Activated CD8-positive, alpha-beta memory T cell treated with anti-CD3 and anti-CD28 coated beads, Interleukin-2, amount 50 U/mL, for 1 hour (primary cell): ENCODE measurements at regions not wholly inside any gene's neighbourhood (a gene's known extent, or its start where the extent isn't known, plus 50 kb on each side); places are given as distances from the start of the nearest gene placed in this dataset.

Experiments
- DNase-seq: peaks from one replicate; pipeline ENCODE4 v3.0.0-alpha.2; 2020; ENCODE audit errors: extremely low read depth

- DNase-seq, result no peak
Measured at GRCh38 chr11:80610516-80610915, 1169.7 kb upstream of the TENM4 start.

GRCh38 chr11:80603472-80603871 is 1162.6 kb upstream of the TENM4 start:
- no peak for DNase-seq

GRCh38 chr11:80598905-80599304 is 1158.1 kb upstream of the TENM4 start:
- DNase-seq, result no peak

GRCh38 chr11:80596291-80596810 is 1155.5 kb upstream of the TENM4 start:
- DNase-seq, result no peak

GRCh38 chr11:80595011-80595410 is 1154.2 kb upstream of the TENM4 start:
- DNase-seq, result no peak

- no peak for DNase-seq
Measured at GRCh38 chr11:80593648-80594374, 1153.0 kb upstream of the TENM4 start.

- DNase-seq, result no peak
Measured at GRCh38 chr11:80592546-80592945, 1151.7 kb upstream of the TENM4 start.

GRCh38 chr11:80587906-80588305 is 1147.1 kb upstream of the TENM4 start:
- no peak for DNase-seq

- no peak for DNase-seq
Measured at GRCh38 chr11:80586464-80586863, 1145.6 kb upstream of the TENM4 start.

- no peak for DNase-seq
Measured at GRCh38 chr11:80584661-80585060, 1143.8 kb upstream of the TENM4 start.

- no peak for DNase-seq
Measured at GRCh38 chr11:80569832-80570231, 1129.0 kb upstream of the TENM4 start.

- DNase-seq, result no peak
Measured at GRCh38 chr11:80565231-80565630, 1124.4 kb upstream of the TENM4 start.

- no peak for DNase-seq
Measured at GRCh38 chr11:80562523-80563125, 1121.8 kb upstream of the TENM4 start.

GRCh38 chr11:80559942-80560341 is 1119.1 kb upstream of the TENM4 start:
- DNase-seq, result no peak

- no peak for DNase-seq
Measured at GRCh38 chr11:80553565-80553964, 1112.7 kb upstream of the TENM4 start.

GRCh38 chr11:80542704-80543103 is 1101.9 kb upstream of the TENM4 start:
- no peak for DNase-seq

GRCh38 chr11:80538040-80538439 is 1097.2 kb upstream of the TENM4 start:
- DNase-seq, result no peak

GRCh38 chr11:80533463-80533862 is 1092.6 kb upstream of the TENM4 start:
- no peak for DNase-seq

- DNase-seq, result no peak
Measured at GRCh38 chr11:80532633-80533232, 1091.9 kb upstream of the TENM4 start.

GRCh38 chr11:80529726-80530125 is 1088.9 kb upstream of the TENM4 start:
- DNase-seq, result no peak

GRCh38 chr11:80525663-80526405 is 1085.0 kb upstream of the TENM4 start:
- DNase-seq, result no peak

- no peak for DNase-seq
Measured at GRCh38 chr11:80524349-80524748, 1083.5 kb upstream of the TENM4 start.
